GM12872 (cell line): ENCODE measurements at regions not wholly inside any gene's neighbourhood (a gene's known extent, or its start where the extent isn't known, plus 50 kb on each side); places are given as distances from the start of the nearest gene placed in this dataset.

Source experiments
- TF ChIP-seq, protein P1 (sequence below): IDR thresholded peaks from 3 replicates; pipeline ENCODE4 v1.5.1; 2011; ENCODE audit warnings: low read depth, mild to moderate bottlenecking, low read length, moderate library complexity; ENCODE audit not compliant: insufficient read depth

DNA sequence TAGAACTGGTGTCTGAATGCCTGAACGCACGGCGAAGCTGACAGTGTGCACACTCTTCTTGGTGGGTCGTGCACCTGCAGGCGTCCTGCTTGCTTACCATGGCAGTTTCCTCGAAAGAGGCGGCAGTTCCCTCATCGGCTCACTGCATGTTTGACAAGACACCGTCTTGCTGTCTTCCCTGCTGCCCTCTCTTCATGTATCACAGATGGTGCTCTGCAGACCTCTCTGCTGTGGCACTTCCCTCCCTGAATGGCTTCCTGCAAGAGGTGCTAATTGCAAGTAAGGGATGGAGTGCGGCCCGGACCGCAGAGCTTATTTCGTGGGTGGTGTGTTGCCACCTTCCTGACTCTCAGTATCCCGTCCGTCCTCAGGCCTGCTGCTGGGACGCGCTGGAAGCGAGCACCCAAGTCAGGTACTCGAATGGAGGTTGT, 156.7 kb upstream of the RTL1 start:
- TF ChIP-seq, protein P1, sequence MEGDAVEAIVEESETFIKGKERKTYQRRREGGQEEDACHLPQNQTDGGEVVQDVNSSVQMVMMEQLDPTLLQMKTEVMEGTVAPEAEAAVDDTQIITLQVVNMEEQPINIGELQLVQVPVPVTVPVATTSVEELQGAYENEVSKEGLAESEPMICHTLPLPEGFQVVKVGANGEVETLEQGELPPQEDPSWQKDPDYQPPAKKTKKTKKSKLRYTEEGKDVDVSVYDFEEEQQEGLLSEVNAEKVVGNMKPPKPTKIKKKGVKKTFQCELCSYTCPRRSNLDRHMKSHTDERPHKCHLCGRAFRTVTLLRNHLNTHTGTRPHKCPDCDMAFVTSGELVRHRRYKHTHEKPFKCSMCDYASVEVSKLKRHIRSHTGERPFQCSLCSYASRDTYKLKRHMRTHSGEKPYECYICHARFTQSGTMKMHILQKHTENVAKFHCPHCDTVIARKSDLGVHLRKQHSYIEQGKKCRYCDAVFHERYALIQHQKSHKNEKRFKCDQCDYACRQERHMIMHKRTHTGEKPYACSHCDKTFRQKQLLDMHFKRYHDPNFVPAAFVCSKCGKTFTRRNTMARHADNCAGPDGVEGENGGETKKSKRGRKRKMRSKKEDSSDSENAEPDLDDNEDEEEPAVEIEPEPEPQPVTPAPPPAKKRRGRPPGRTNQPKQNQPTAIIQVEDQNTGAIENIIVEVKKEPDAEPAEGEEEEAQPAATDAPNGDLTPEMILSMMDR, result no peak

DNA sequence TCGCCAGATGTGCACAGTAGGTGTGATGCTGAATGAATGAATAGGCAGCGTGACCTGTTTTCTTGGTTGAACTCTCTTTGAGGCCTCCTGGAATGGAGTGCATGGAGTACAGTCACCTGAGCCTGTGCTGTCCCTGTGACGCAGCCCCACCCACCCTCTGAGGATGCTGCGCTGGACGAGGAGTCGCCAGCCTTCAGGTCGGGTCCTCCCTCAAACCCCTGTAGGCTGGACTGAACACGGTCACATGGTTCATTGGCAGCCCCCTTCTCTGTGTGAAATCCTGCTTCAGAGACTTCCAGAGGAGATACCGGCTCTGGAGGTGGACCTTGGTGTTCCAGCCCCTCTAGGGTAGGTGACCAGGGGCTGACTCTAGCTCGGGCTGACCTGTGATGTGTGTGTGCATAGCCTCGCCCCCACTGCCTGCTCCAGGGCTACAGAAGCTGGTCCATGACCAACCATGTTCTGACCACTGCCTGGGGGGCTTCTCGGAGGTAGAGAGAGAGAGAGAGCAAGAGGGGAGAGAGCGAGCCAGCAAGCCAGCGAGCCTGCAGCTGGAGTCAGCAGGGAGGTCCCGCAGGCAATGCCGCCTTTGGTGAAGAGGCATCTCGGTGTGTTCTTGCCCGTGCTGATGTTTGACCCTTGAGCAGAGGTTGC, 158.0 kb upstream of the RTL1 start:
- TF ChIP-seq, protein P1, result no peak

DNA sequence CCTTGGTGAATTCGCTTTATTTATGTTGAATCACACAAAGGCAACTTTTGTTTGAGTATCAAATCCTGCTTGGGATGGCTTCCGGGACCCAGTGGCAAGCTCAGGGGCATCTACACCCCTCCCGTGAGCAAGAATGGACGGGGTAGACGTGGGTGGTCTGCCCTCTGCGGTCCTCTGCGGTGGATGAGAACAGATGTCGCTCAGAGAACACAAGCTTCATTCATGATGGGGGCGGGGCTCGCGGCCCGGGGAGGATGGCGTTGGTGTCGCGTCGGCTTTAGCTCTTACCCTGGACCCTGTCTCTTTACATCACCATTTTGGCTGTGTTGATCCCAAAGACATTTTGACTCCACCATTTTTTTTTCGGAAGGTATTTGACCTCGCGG, 158.5 kb upstream of the RTL1 start:
- TF ChIP-seq, protein P1, result no peak

DNA sequence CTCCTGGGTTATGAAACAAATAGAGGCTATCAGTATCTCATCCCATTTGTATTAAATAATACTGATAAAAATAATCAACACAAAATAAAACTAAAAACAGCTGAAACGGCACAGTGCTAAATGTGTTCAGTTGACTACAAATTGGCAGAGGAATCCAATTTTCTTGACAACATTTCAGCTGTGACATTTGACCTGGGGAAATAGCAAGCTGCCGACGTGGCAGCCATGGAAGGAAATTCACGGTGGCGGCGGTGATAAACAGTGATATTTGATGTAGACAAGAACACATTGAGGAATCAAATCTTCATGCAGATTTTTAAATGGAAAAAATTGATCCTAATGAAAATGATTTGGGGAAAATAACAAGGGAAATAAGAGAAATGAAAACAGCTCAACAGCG, 159.1 kb upstream of the RTL1 start:
- TF ChIP-seq, protein P1, result no peak

- TF ChIP-seq, protein P1, result no peak
Observed at GRCh38 chr14:101063121-101063520, 159.6 kb upstream of the RTL1 start.

DNA sequence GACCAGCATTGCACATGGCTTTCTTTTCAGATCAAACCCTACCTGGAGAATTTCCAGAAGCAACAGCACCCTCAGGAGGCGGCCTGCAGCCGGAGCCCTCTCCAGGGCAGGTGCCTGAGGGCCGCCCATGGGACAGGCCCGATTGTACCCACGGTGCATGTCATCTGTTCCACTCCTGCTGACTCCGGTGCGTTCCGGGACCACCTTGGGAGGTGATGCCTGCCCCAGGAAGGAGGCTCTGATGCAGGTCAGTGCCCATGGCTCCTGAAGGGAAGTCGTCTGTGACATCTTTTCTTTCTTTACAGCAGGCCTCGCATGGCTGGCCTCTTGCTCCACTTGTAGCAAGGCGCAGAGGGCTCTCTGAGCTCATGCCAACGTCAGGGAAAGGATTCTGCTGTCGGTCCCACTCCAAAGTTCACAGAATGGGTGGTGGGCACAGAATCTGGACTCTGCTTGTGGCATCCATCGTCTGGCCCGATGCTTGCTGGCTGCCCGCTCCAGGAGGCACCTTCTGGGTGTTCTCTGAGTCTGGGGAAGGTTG, 160.7 kb upstream of the RTL1 start:
- TF ChIP-seq, protein P1, result no peak

GRCh38 chr14:101064718-101065117, 161.2 kb upstream of the RTL1 start:
- TF ChIP-seq, protein P1, result no peak
